ENCODE measurements at regions not wholly inside any gene's neighbourhood (a gene's known extent, or its start where the extent isn't known, plus 50 kb on each side); places are given as distances from the start of the nearest gene placed in this dataset.

DNA sequence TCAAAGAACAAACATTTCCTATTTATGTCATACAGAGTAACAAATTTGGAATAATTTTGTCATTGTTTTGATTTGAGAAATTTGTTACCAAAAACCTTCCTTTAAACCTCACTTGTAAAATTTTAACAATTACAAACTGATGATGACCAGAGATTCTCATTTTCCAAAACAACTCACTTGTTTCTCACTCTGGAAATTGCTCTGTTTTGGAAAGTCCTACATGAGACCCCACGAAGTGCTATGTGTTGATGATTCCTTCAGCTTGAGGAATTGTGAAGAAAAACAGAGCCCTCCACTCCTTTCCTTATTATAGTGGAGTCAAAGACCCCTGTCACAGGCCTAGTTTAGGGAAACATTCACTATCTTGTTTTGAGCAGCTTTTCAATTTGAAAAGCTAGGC, 157.6 kb upstream of the RASGRP1 start:
- H3K9me3 ChIP-seq (ENCODE audit: low read length): no peaks in the 10 kb centered on the region
- no peak overlapping the region for H2AFZ ChIP-seq (ENCODE audit: low read depth, low read length)

DNA sequence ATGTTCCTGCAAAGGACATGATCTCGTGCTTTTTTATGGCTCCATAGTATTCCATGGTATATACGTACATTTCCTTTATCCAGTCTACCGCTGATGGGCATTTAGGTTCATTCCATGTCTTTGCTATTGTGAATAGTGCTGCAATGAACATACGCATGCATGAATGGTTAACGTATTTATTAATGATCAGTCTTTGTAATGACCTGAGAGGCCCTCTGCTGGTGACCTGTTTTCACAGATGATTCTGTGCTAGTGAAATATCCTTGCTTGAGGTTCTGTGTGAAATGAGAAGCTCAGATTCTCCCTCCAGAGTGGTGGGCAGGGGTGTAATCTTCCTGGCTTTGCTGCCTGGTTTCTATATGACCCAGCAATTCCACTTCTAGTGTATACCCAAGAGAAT, 160.2 kb upstream of the RASGRP1 start:
- Histone ChIP-seq H3K9ac (ENCODE audit: low read length) (no peak overlapping the region), H3K4me3 (ENCODE audit: low read length) (no peak overlapping the region), H4K20me1 (ENCODE audit: insufficient read depth) (no peaks in the 10 kb centered on the region), H3K27me3 (ENCODE audit: insufficient read depth, low read depth, low read length) (no peaks in the 10 kb centered on the region), H3K9me3 (ENCODE audit: low read length) (no peaks in the 10 kb centered on the region), H3K36me3 (ENCODE audit: insufficient read depth, low read length) (no peaks in the 10 kb centered on the region), H3F3A (ENCODE audit: insufficient read depth, low read length, poor library complexity, severe bottlenecking) (no peaks in the 10 kb centered on the region), H3K4me2 (ENCODE audit: low read length) (no peak overlapping the region), H3K9me2 (ENCODE audit: insufficient read depth, low read length) (no peaks in the 10 kb centered on the region), H3K79me2 (replicated peaks; ENCODE audit: insufficient read depth, low read length) (no peaks in the 10 kb centered on the region), H3K27ac (ENCODE audit: low read length) (no peak overlapping the region), H2AFZ (ENCODE audit: low read depth, low read length) (no peak overlapping the region)
- TF ChIP-seq RAD21 (conservative IDR thresholded peaks at IDR 0.05) (no peak), MXI1 (conservative IDR thresholded peaks at IDR 0.05; ENCODE audit: poor library complexity, severe bottlenecking) (no peak), SMC3 (conservative IDR thresholded peaks at IDR 0.05; ENCODE audit: poor library complexity) (no peak), EP300 (conservative IDR thresholded peaks at IDR 0.05; ENCODE audit: poor library complexity, severe bottlenecking) (no peak), TAF1 (IDR thresholded peaks at IDR 0.05; ENCODE audit: low read depth) (no peak), EZH2 (IDR thresholded peaks at IDR 0.05; ENCODE audit: borderline replicate concordance, insufficient read depth, low read length, poor library complexity, severe bottlenecking) (no peak), POLR2AphosphoS5 (IDR thresholded peaks at IDR 0.05) (no peak)
- TF ChIP-seq, protein P1, sequence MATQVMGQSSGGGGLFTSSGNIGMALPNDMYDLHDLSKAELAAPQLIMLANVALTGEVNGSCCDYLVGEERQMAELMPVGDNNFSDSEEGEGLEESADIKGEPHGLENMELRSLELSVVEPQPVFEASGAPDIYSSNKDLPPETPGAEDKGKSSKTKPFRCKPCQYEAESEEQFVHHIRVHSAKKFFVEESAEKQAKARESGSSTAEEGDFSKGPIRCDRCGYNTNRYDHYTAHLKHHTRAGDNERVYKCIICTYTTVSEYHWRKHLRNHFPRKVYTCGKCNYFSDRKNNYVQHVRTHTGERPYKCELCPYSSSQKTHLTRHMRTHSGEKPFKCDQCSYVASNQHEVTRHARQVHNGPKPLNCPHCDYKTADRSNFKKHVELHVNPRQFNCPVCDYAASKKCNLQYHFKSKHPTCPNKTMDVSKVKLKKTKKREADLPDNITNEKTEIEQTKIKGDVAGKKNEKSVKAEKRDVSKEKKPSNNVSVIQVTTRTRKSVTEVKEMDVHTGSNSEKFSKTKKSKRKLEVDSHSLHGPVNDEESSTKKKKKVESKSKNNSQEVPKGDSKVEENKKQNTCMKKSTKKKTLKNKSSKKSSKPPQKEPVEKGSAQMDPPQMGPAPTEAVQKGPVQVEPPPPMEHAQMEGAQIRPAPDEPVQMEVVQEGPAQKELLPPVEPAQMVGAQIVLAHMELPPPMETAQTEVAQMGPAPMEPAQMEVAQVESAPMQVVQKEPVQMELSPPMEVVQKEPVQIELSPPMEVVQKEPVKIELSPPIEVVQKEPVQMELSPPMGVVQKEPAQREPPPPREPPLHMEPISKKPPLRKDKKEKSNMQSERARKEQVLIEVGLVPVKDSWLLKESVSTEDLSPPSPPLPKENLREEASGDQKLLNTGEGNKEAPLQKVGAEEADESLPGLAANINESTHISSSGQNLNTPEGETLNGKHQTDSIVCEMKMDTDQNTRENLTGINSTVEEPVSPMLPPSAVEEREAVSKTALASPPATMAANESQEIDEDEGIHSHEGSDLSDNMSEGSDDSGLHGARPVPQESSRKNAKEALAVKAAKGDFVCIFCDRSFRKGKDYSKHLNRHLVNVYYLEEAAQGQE (IDR thresholded peaks at IDR 0.05; ENCODE audit: borderline replicate concordance): no peak
- TF ChIP-seq, protein P2, sequence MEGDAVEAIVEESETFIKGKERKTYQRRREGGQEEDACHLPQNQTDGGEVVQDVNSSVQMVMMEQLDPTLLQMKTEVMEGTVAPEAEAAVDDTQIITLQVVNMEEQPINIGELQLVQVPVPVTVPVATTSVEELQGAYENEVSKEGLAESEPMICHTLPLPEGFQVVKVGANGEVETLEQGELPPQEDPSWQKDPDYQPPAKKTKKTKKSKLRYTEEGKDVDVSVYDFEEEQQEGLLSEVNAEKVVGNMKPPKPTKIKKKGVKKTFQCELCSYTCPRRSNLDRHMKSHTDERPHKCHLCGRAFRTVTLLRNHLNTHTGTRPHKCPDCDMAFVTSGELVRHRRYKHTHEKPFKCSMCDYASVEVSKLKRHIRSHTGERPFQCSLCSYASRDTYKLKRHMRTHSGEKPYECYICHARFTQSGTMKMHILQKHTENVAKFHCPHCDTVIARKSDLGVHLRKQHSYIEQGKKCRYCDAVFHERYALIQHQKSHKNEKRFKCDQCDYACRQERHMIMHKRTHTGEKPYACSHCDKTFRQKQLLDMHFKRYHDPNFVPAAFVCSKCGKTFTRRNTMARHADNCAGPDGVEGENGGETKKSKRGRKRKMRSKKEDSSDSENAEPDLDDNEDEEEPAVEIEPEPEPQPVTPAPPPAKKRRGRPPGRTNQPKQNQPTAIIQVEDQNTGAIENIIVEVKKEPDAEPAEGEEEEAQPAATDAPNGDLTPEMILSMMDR (IDR thresholded peaks at IDR 0.05; ENCODE audit: poor library complexity, severe bottlenecking): no peak

More for the DNA sequence above, 157.6 kb upstream of the RASGRP1 start:
- no peaks in the 10 kb centered on the region for H4K20me1 ChIP-seq (ENCODE audit: insufficient read depth)
- no peak overlapping the region for H3K4me2 ChIP-seq (ENCODE audit: low read length)
- TF ChIP-seq EP300 (conservative IDR thresholded peaks at IDR 0.05; ENCODE audit: poor library complexity, severe bottlenecking) (no peak), POLR2AphosphoS5 (IDR thresholded peaks at IDR 0.05) (no peak), TAF1 (IDR thresholded peaks at IDR 0.05; ENCODE audit: low read depth) (no peak), RAD21 (conservative IDR thresholded peaks at IDR 0.05) (no peak), MXI1 (conservative IDR thresholded peaks at IDR 0.05; ENCODE audit: poor library complexity, severe bottlenecking) (no peak), EZH2 (IDR thresholded peaks at IDR 0.05; ENCODE audit: borderline replicate concordance, insufficient read depth, low read length, poor library complexity, severe bottlenecking) (no peak), SMC3 (conservative IDR thresholded peaks at IDR 0.05; ENCODE audit: poor library complexity) (no peak)
- TF ChIP-seq, protein P2 (IDR thresholded peaks at IDR 0.05; ENCODE audit: poor library complexity, severe bottlenecking): no peak
- TF ChIP-seq, protein P1 (IDR thresholded peaks at IDR 0.05; ENCODE audit: borderline replicate concordance): no peak
- H3K79me2 ChIP-seq (replicated peaks; ENCODE audit: insufficient read depth, low read length): no peaks in the 10 kb centered on the region
- H3K9ac ChIP-seq (ENCODE audit: low read length): no peak overlapping the region
- no peaks in the 10 kb centered on the region for H3K36me3 ChIP-seq (ENCODE audit: insufficient read depth, low read length)
- no peaks in the 10 kb centered on the region for H3F3A ChIP-seq (ENCODE audit: insufficient read depth, low read length, poor library complexity, severe bottlenecking)
- no peak overlapping the region for H3K27ac ChIP-seq (ENCODE audit: low read length)
- no peaks in the 10 kb centered on the region for H3K27me3 ChIP-seq (ENCODE audit: insufficient read depth, low read depth, low read length)
- H3K4me3 ChIP-seq (ENCODE audit: low read length): no peak overlapping the region
- no peaks in the 10 kb centered on the region for H3K9me2 ChIP-seq (ENCODE audit: insufficient read depth, low read length)
